ENCODE measurements at regions not wholly inside any gene's neighbourhood (a gene's known extent, or its start where the extent isn't known, plus 50 kb on each side); places are given as distances from the start of the nearest gene placed in this dataset.

- no peak overlapping the region for H3K27ac Mint-ChIP-seq (ENCODE audit: unreplicated experiment)
- H3K4me1 Mint-ChIP-seq (ENCODE audit: low read depth), result peaks cover 11% of the 10 kb centered on the region
- H3K4me3 Mint-ChIP-seq (ENCODE audit: unreplicated experiment), result no peak overlapping the region
- no peak for TF ChIP-seq CTCF (IDR thresholded peaks at IDR 0.05)
- no peaks in the 10 kb centered on the region for H3K27me3 Mint-ChIP-seq (ENCODE audit: low read depth)
- no peak for DNase-seq (ENCODE audit: low spot score)
- H3K9me3 Mint-ChIP-seq (ENCODE audit: low read depth), result no peaks in the 10 kb centered on the region
- H3K36me3 Mint-ChIP-seq (ENCODE audit: low read depth), result no peaks in the 10 kb centered on the region
Observed at GRCh38 chr3:76349715-76350480, 564.5 kb upstream of the ZNF717 start.

DNA sequence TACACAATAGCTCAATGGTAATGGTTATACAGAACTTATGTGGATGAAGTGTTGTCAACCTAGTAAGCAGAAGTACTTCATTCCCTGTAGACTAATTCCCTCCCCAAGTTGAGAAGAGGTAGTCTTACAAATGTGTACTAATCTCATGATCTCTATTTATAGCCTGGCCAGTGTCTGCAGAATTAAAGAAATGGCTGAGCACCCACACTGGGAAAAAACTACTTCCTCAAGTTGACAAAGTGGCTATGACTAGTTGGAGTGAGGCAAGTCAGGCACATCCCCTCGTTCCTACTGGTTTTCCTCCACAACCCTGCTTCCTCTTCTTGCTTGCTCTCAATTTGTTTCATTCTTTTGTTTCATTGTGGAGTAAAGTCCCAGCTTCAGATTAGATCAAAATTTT is 566.7 kb upstream of the ZNF717 start:
- Mint-ChIP-seq H3K4me1 (ENCODE audit: low read depth) (no peaks in the 10 kb centered on the region), H3K27me3 (ENCODE audit: low read depth) (no peaks in the 10 kb centered on the region), H3K9me3 (ENCODE audit: low read depth) (no peaks in the 10 kb centered on the region), H3K36me3 (ENCODE audit: low read depth) (no peaks in the 10 kb centered on the region), H3K27ac (ENCODE audit: unreplicated experiment) (no peak overlapping the region), H3K4me3 (ENCODE audit: unreplicated experiment) (no peak overlapping the region)
- no peak for TF ChIP-seq CTCF (IDR thresholded peaks at IDR 0.05)
- no peak for DNase-seq (ENCODE audit: low spot score)

DNA sequence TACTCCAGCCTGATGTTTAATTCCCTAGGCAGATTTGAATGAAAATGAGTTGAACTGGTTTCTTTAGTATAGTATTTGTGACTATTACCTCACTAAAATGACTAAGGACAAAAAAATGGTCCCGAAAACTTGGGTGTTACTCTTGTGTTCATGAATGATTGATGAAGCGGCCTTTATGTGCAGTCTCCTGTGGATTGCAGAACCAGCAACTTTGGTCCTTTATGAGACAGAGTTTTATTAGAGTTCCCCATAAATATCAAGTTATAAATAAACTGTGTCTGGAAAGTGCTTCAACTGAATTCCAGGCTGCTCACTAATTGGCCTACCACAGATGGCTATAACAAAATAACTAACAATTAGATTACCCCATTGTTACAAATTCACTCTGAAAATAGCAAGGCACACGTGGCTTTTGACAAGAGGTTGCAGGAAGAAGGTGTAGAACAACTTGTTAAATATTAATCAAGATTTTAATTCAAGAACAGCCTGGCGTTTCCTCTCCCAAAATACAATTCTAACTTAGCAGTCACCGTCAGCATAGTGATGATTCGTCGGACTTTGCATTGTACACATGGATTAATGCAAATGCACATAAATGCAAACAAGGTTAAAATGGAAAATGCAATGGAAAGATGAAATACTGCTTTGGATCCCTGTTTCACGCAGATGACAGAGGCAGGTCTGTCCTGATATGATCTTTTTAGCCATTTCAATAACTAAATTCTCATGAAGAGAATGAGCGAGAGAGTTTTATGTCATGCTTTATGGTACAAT is 567.3 kb upstream of the ZNF717 start:
- no peaks in the 10 kb centered on the region for H3K27me3 Mint-ChIP-seq (ENCODE audit: low read depth)
- H3K27ac Mint-ChIP-seq (ENCODE audit: unreplicated experiment), result no peak overlapping the region
- H3K36me3 Mint-ChIP-seq (ENCODE audit: low read depth), result no peaks in the 10 kb centered on the region

DNA sequence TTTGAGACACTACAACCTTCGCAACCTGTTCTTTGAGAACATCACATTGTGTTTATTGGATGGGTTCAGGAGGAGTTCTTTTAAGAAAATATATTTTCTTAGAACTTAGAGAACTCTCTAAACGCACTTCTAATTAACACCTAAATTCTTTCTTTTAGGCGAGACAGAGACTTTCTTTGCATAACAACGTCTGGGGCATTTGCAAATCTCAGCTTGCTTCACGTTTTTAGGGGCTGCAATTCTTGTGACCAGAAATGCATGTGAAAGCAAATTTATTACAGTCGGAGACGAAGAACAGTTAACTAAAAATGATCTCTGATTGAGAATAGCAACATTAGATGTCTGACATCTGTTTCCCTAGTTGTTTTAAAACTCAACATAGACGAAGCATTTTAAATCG is 568.3 kb upstream of the ZNF717 start:
- H3K27ac Mint-ChIP-seq (ENCODE audit: unreplicated experiment), result no peak overlapping the region
- no peak for TF ChIP-seq CTCF (IDR thresholded peaks at IDR 0.05)
- H3K27me3 Mint-ChIP-seq (ENCODE audit: low read depth), result no peaks in the 10 kb centered on the region

More for the DNA sequence above, 567.3 kb upstream of the ZNF717 start:
- no peaks in the 10 kb centered on the region for H3K9me3 Mint-ChIP-seq (ENCODE audit: low read depth)
- no peak for DNase-seq (ENCODE audit: low spot score)
- no peaks in the 10 kb centered on the region for H3K4me1 Mint-ChIP-seq (ENCODE audit: low read depth)
- H3K4me3 Mint-ChIP-seq (ENCODE audit: unreplicated experiment), result no peak overlapping the region
- no peak for TF ChIP-seq CTCF (IDR thresholded peaks at IDR 0.05)

GRCh38 chr3:76361010-76361409 is 575.7 kb upstream of the ZNF717 start:
- TF ChIP-seq CTCF (IDR thresholded peaks at IDR 0.05), result no peak
- no peak overlapping the region for H3K4me3 Mint-ChIP-seq (ENCODE audit: unreplicated experiment)

More for the DNA sequence above, 568.3 kb upstream of the ZNF717 start:
- H3K9me3 Mint-ChIP-seq (ENCODE audit: low read depth), result no peaks in the 10 kb centered on the region
- H3K4me3 Mint-ChIP-seq (ENCODE audit: unreplicated experiment), result no peak overlapping the region
- no peaks in the 10 kb centered on the region for H3K36me3 Mint-ChIP-seq (ENCODE audit: low read depth)
- H3K4me1 Mint-ChIP-seq (ENCODE audit: low read depth), result no peaks in the 10 kb centered on the region
- no peak for DNase-seq (ENCODE audit: low spot score)

More at GRCh38 chr3:76361010-76361409, 575.7 kb upstream of the ZNF717 start:
- Mint-ChIP-seq H3K4me1 (ENCODE audit: low read depth) (no peaks in the 10 kb centered on the region), H3K36me3 (ENCODE audit: low read depth) (no peaks in the 10 kb centered on the region), H3K27me3 (ENCODE audit: low read depth) (no peaks in the 10 kb centered on the region), H3K9me3 (ENCODE audit: low read depth) (no peaks in the 10 kb centered on the region), H3K27ac (ENCODE audit: unreplicated experiment) (no peak overlapping the region)
- no peak for DNase-seq (ENCODE audit: low spot score)

Measured in chondrocyte (in vitro differentiated cells).